ENCODE measurements at regions not wholly inside any gene's neighbourhood (a gene's known extent, or its start where the extent isn't known, plus 50 kb on each side); places are given as distances from the start of the nearest gene placed in this dataset.

DNA sequence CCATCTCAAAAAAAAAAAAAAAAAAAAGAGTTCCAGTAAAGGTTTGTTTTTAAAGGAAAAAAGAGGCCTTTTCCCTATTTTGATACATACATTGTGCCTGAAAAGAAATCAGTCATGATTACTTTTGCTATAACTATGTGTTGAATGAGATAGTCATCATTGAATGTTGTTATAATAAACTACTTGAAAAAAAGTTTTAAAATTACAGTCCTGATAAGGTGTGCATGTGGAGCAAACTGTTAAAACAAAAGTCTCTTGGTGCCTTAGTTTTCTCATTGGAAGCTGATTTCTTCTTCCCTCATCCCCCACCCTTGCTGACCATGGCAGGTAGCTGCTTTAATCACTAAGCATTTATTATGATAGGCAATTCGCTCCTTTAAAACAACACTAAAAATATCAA, 172.3 kb upstream of the TBCA start:
- TF ChIP-seq, protein P1, sequence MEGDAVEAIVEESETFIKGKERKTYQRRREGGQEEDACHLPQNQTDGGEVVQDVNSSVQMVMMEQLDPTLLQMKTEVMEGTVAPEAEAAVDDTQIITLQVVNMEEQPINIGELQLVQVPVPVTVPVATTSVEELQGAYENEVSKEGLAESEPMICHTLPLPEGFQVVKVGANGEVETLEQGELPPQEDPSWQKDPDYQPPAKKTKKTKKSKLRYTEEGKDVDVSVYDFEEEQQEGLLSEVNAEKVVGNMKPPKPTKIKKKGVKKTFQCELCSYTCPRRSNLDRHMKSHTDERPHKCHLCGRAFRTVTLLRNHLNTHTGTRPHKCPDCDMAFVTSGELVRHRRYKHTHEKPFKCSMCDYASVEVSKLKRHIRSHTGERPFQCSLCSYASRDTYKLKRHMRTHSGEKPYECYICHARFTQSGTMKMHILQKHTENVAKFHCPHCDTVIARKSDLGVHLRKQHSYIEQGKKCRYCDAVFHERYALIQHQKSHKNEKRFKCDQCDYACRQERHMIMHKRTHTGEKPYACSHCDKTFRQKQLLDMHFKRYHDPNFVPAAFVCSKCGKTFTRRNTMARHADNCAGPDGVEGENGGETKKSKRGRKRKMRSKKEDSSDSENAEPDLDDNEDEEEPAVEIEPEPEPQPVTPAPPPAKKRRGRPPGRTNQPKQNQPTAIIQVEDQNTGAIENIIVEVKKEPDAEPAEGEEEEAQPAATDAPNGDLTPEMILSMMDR (IDR thresholded peaks at IDR 0.05; ENCODE audit: low read depth, low read length) = no peak
- DNase-seq (ENCODE audit: extremely low read depth, low read depth) = no peak

GRCh38 chr5:77947041-77947428, 170.9 kb upstream of the TBCA start:
- DNase-seq (ENCODE audit: extremely low read depth, low read depth) = no peak
- TF ChIP-seq, protein P1 (IDR thresholded peaks at IDR 0.05; ENCODE audit: low read depth, low read length) = no peak

DNA sequence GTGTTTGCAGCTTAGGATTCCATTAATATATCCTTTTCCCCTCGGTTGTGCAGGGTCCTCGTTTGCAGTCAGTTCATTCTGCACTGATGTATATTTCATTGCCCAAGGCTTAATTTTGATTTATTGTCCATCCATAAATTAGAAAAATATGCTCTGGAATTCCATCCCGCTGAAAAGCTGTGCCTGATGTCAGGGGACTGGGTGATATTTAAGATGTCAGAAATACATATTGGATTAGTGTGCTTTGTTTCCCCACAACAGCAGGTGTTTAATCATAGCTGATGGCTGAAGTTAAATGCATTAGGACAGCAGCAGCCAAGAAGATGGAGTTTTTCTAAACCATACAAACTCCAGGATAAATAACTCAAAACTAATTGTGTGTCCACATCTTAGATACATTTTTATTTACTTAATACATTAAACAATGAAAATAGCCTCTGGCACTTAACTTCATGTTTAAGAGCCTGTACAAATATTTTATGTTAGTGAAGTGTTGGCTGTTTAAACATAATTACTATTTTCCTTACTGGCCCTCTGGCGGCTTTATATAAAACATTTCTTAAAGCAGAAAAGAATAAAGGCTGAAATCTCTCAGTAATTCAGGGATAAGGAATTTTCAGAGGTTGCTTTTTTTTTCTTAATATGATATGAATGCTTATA, 170.4 kb upstream of the TBCA start:
- DNase-seq (ENCODE audit: extremely low read depth, low read depth) = no peak

DNA sequence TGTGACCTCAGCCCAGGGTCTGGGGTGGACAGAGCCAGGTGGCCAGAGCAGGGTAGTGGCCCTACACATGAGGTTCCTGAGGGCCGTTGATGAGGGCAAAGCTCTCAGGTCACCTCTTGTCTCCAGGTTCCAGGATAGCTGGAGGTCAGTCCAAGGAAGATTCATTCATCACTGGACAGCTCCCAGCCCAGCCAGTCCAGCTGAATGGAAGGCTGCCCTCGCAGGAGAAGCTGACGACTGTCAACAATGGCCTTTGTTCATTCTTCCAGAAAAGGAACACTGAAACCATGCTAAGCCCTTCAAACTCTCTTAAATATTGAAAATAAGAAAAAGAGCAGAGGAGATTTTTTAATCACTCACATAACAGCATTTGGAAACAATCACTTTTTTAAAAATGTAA, 169.7 kb upstream of the TBCA start:
- no peak for DNase-seq (ENCODE audit: extremely low read depth, low read depth)
- TF ChIP-seq, protein P1 (IDR thresholded peaks at IDR 0.05; ENCODE audit: low read depth, low read length) = no peak

More for the DNA sequence above, 170.4 kb upstream of the TBCA start:
- TF ChIP-seq, protein P1 (IDR thresholded peaks at IDR 0.05; ENCODE audit: low read depth, low read length) = no peak

DNA sequence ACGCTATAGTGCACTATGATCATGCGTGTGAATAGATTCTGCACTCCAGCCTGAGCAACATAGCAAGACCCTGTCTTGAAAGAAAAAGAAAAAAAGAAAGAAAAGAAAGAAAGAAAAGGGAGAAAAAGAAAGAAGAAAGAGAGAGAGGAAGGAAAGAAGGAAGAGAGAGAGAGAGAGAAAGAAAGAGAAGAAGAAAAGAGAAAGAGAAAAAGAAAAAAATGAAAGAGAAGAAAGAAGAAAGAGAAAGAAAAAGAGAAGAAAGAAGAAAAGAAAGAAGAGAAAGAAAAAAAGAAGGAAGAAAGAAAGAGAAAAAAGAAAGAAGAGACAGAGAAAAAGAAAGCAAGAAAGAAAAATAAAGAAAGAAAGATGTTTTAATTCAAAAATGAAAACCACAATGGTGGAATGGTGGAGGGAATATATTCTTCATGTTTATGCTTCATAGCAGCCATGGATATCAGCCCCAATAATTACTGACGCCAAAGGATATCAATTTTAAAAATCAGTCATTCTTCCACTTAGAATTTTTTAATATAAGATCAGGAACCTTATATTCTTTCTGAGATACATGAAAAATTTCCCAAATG, 168.7 kb upstream of the TBCA start:
- TF ChIP-seq, protein P1 (IDR thresholded peaks at IDR 0.05; ENCODE audit: low read depth, low read length) = no peak
- no peak for DNase-seq (ENCODE audit: extremely low read depth, low read depth)

GRCh38 chr5:77943851-77944250, 167.7 kb upstream of the TBCA start:
- TF ChIP-seq, protein P1 (IDR thresholded peaks at IDR 0.05; ENCODE audit: low read depth, low read length) = no peak
- DNase-seq (ENCODE audit: extremely low read depth, low read depth) = no peak

- DNase-seq (ENCODE audit: extremely low read depth, low read depth) = no peak
- TF ChIP-seq, protein P1 (IDR thresholded peaks at IDR 0.05; ENCODE audit: low read depth, low read length) = no peak
Observed at GRCh38 chr5:77942578-77943239, 166.6 kb upstream of the TBCA start.
